ENCODE measurements at regions not wholly inside any gene's neighbourhood (a gene's known extent, or its start where the extent isn't known, plus 50 kb on each side); places are given as distances from the start of the nearest gene placed in this dataset.

GRCh38 chr4:10180603-10180926, 64.0 kb upstream of the WDR1 start:
- TF ChIP-seq POLR2A (IDR thresholded peaks at IDR 0.05) (no peak), CTCF (IDR thresholded peaks at IDR 0.05) (no peak)

Data from uterus (tissue), 2 donors.